Ovary (tissue), 7 donors: ENCODE measurements at regions not wholly inside any gene's neighbourhood (a gene's known extent, or its start where the extent isn't known, plus 50 kb on each side); places are given as distances from the start of the nearest gene placed in this dataset.
A peak's percentile ranks its signal among the peaks of the same experiment; 100 is the strongest.
"Not testable (repeated sequence)": the region's sequence is repeated elsewhere in the genome, so short reads cannot be mapped to it uniquely, and the experiment has no call there.

ENCODE experiments used
- DNase-seq, 5 donors: peaks; one replicate each; pipeline ENCODE4 v3.0.0-alpha.2; 2019 to 2020
- H3K27ac ChIP-seq, 2 donors: fragments of 200-600 bp; one replicate each; pipeline versions ENCODE4 v1.5.1 to v1.8.0; 2019 to 2022
- H3K27me3 ChIP-seq: fragments of 200-600 bp; one replicate; pipeline ENCODE4 v1.8.0; 2022
- H3K36me3 ChIP-seq: fragments of 200-600 bp; sonication (generic); one replicate; pipeline ENCODE4 v1.5.1; 2019
- H3K4me1 ChIP-seq: one replicate; pipeline ENCODE4 v1.8.1; 2013; ENCODE audit warnings: mild to moderate bottlenecking, moderate library complexity; ENCODE audit not compliant: insufficient read depth
- H3K4me3 ChIP-seq: fragments of 200-600 bp; sonication (generic); one replicate; pipeline ENCODE4 v1.5.1; 2017
- H3K9me3 ChIP-seq, 2 donors: fragments of 200-600 bp in 1 of 2; sonication (generic) in 1 of 2; one replicate each; pipeline versions ENCODE4 v1.5.1 to v1.8.1; 2013 to 2019; ENCODE audit warnings: mild to moderate bottlenecking in 1 of 2, moderate library complexity in 1 of 2
- EP300 ChIP-seq: sonication (generic); formaldehyde crosslinking; IDR thresholded peaks from one replicate; pipeline ENCODE4 v1.6.1; 2017; ENCODE audit warnings: antibody characterized with exemption
- POLR2A ChIP-seq: fragments of 450-650 bp; IDR thresholded peaks from one replicate; pipeline ENCODE4 v1.6.1; 2017; ENCODE audit warnings: antibody characterized with exemption, mild to moderate bottlenecking, moderate library complexity
- WGBS, 3 donors: extraction: QIAGEN DNeasy Blood & Tissue Kit in 1 of 3; methylation state at CpG; one replicate each; pipeline versions ENCODE4 v1.1.5 to v1.1.7; 2013 to 2017; 5-methylcytosine and 5-hydroxymethylcytosine counted together
- intact Hi-C, 4 donors: fragments of 100-400 bp; cut with DNase I; formaldehyde crosslinking; loops; one replicate each; pipeline versions ENCODE4 v1.11.0 to v1.15.1; 2022 to 2023
- TF ChIP-seq, protein P1 (sequence below), 3 donors: fragments of 450-650 bp in 2 of 3; fragments of 200-600 bp in 1 of 3; IDR thresholded peaks; one replicate each; pipeline versions ENCODE4 v1.5.1 to v1.8.0; 2016 to 2022; ENCODE audit warnings: antibody characterized with exemption in 3 of 3, mild to moderate bottlenecking in 1 of 3
- donor health status: DM: no; HTN: no; CAD: no; lungs with moderate emphysema.
- donor health status: DM: no; HTN: no; CAD: no.
- donor health status: Bipolar disorder and iron deficiency.
- donor health status: DM: no; HTN: no; CAD: no.
- donor health status: DM: yes; HTN: yes; CAD: no.

GRCh38 chr18:29361843-29362242, 1184.9 kb upstream of the CDH2 start:
- peak in 1 of 5 donors; percentile 11 for DNase-seq
- TF ChIP-seq, protein P1, sequence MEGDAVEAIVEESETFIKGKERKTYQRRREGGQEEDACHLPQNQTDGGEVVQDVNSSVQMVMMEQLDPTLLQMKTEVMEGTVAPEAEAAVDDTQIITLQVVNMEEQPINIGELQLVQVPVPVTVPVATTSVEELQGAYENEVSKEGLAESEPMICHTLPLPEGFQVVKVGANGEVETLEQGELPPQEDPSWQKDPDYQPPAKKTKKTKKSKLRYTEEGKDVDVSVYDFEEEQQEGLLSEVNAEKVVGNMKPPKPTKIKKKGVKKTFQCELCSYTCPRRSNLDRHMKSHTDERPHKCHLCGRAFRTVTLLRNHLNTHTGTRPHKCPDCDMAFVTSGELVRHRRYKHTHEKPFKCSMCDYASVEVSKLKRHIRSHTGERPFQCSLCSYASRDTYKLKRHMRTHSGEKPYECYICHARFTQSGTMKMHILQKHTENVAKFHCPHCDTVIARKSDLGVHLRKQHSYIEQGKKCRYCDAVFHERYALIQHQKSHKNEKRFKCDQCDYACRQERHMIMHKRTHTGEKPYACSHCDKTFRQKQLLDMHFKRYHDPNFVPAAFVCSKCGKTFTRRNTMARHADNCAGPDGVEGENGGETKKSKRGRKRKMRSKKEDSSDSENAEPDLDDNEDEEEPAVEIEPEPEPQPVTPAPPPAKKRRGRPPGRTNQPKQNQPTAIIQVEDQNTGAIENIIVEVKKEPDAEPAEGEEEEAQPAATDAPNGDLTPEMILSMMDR (IDR thresholded peaks at IDR 0.05), result no peak
- TF ChIP-seq POLR2A (no peak), EP300 (no peak)
- H3K27me3 ChIP-seq, result no peaks in the 10 kb centered on the region
- no peaks in the 10 kb centered on the region for H3K36me3 ChIP-seq
- intact Hi-C loops, result no loop called here
- H3K9me3 ChIP-seq, result no peaks in the 10 kb centered on the region
- H3K4me3 ChIP-seq, result no peak overlapping the region
- H3K27ac ChIP-seq, result no peak overlapping the region
- H3K4me1 ChIP-seq, result no peaks in the 10 kb centered on the region
- 90 to 92% (median 91%) methylated on average over 15 of the region's 15 CpGs for WGBS, 3 donors

DNA sequence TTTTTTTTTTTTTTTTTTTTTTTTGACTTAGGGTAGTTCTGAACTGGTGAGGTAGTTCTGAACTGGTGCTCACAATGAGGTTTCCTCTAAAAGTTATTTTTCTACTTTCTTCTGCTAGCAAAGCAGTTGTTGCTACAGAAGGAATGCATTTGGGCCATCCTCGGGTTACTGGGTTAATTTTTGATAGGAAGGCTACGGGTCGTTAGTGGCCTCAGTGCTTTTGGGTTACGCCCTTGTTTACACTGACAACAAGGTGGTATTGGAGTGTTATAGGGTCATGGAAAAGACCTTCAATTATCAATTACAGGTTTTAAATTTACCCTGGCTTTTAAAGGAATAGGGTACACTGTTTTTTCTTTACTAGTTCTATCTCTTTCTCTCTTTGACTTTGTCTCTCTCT, 1183.7 kb upstream of the CDH2 start:
- H3K4me3 ChIP-seq, H3K4me1 ChIP-seq, intact Hi-C loops, H3K36me3 ChIP-seq, H3K27me3 ChIP-seq, DNase-seq, H3K9me3 ChIP-seq, H3K27ac ChIP-seq: not testable (repeated sequence)
- WGBS, 3 donors, result 76 to 88% (median 86%) methylated on average over 4 of the region's 4 CpGs

DNA sequence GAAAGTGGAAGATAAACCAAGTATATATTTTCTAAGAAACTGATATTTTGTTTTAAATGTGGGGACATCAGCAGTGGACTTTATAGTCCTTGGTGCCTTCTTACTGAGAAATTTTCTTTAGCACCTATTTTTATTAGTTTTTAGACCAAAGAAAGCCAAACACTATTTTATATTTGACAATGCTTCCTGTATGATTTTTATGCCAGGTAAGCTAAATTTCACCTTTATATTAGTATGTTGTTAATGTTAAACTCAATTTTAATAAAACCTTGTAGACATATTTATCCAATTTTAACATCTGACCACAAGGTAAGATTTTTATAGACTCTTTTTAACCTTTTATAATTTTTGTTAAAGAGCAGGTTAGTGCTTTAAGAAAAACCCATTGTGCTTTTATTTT, 1182.3 kb upstream of the CDH2 start:
- H3K9me3 ChIP-seq, DNase-seq, H3K27me3 ChIP-seq, H3K27ac ChIP-seq, H3K4me3 ChIP-seq, intact Hi-C loops, H3K36me3 ChIP-seq, H3K4me1 ChIP-seq: not testable (repeated sequence)

DNA sequence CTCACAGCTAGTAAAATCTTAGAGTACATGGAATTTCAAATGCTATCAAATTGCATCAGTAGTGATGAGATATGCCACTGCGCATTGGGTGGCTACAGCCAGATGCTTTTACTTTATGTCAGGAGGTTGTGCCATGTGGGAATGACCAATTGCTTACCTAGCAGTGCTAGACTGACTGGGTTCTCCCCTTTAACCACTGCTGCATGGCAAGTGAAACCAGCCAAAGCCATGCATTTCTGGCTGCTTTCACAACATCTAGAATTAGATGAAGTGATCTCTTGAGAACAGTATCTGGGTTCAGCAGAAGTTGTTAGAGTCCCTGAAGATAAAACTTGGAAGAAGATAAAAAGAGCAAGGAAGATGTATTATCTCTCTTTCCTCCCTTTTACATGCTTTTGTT, 1174.2 kb upstream of the CDH2 start:
- Histone ChIP-seq H3K36me3 (no peaks in the 10 kb centered on the region), H3K4me3 (no peak overlapping the region), H3K27me3 (no peaks in the 10 kb centered on the region), H3K9me3 (no peaks in the 10 kb centered on the region), H3K27ac (no peak overlapping the region), H3K4me1 (no peaks in the 10 kb centered on the region)
- WGBS, 3 donors, result 86 to 94% (median 93%) methylated on average over 1 of the region's 1 CpG
- DNase-seq, result no peak
- intact Hi-C loops, result no loop called here
- TF ChIP-seq, protein P1 (IDR thresholded peaks at IDR 0.05), result no peak
- no peak for TF ChIP-seq POLR2A
- TF ChIP-seq EP300, result no peak

- intact Hi-C loops, result no loop called here
- WGBS, 3 donors, result 75 to 81% (median 78%) methylated on average over 2 of the region's 2 CpGs
- no peaks in the 10 kb centered on the region for H3K36me3 ChIP-seq
- no peaks in the 10 kb centered on the region for H3K4me1 ChIP-seq
- DNase-seq, result no peak
- no peak overlapping the region for H3K27ac ChIP-seq
- H3K27me3 ChIP-seq, result no peaks in the 10 kb centered on the region
- no peak overlapping the region for H3K4me3 ChIP-seq
- TF ChIP-seq EP300 (no peak), POLR2A (no peak)
- TF ChIP-seq, protein P1 (IDR thresholded peaks at IDR 0.05), result no peak
- H3K9me3 ChIP-seq, result no peaks in the 10 kb centered on the region
These were observed 1152.0 kb upstream of the CDH2 start for GRCh38 chr18:29328932-29329331.

DNA sequence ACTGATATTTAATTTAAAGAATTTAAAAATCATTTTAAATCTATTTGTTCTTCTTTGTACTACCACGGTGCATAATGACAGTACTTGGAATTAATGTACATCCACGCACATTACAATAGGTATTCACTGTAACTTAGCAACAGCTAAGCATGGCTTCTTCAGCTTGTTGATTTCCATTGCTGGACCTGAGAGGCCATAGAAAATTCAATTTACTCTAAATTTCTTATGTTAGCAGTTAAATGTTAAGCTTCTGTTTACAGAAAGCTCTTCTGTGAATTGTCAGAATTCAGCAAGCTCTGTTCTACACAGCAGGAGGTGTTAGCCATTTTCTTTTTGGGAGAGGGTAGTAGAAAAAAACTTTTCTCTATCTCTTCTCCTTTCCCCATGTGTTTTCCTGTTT, 1149.3 kb upstream of the CDH2 start:
- intact Hi-C loops, result no loop called here
- Histone ChIP-seq H3K4me1 (no peaks in the 10 kb centered on the region), H3K4me3 (no peak overlapping the region), H3K36me3 (no peaks in the 10 kb centered on the region), H3K27ac (no peak overlapping the region), H3K9me3 (no peaks in the 10 kb centered on the region), H3K27me3 (no peaks in the 10 kb centered on the region)
- WGBS, 3 donors, result 81 to 91% (median 84%) methylated on average over 2 of the region's 2 CpGs
- no peak for DNase-seq
- no peak for TF ChIP-seq POLR2A
- TF ChIP-seq, protein P1 (IDR thresholded peaks at IDR 0.05), result no peak
